SK-MEL-5 (cell line): ENCODE measurements at regions not wholly inside any gene's neighbourhood (a gene's known extent, or its start where the extent isn't known, plus 50 kb on each side); places are given as distances from the start of the nearest gene placed in this dataset.
"Not testable (repeated sequence)": the region's sequence is repeated elsewhere in the genome, so short reads cannot be mapped to it uniquely, and the experiment has no call there.

Experiments used
- DNase-seq: peaks from one replicate; pipeline ENCODE4 v3.0.0-alpha.2; 2016; ENCODE audit warnings: low read depth, low spot score
- in situ Hi-C: cut with HindIII; loops from 2 replicates; pipeline ENCODE4 v1.10.0; 2016; ENCODE audit warnings: low sequenced_read_pairs, high pct_unique_total_duplicates, low pct_unique_long_range_greater_than_20kb

DNA sequence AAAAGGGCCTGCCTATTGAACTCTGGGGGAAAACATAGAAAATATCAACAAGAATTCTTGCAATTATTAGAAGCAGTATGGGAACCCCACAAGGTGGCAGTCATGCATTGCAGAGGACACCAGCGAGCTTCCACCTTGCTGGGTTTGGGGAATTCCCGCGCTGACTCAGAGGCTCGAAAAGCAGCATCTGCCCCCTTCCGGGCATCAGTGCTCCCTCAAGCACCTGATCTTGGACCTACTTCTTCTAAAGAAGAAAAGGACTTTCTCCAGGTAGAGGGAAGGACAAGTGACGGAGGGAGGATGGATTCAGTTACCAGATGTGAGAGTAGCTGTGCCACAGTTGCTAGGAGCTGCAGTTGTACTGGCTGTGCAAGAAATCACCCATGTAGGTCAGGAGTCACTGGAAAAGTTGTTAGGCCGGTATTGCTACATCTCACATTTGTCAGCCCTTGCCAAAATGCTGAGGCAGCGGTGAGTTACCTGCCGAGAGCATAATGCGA, 415.7 kb downstream of the DIRAS2 start:
- peak; percentile 40 for DNase-seq
- in situ Hi-C loops, result not testable (repeated sequence)

- in situ Hi-C loops, DNase-seq: not testable (repeated sequence)
Observed at GRCh38 chr9:90233081-90233480, 409.5 kb downstream of the DIRAS2 start.

DNA sequence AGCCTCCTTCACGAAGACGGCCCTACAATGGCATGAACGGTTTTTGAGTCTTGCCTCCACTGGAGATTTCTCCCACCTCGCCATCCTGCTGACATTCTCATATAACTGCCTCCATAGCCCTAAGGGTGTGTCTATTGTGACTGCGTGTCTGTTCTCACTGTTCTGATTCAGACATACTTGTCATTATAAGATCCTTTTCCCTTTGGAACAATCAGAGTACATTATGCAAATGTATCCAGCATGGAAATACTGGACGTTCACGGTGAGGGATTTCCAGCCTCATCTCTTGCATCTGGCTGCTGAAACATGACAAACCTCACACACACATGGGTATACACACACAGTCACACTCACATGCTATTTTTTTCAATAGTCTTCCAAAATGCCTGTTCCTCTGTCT, 402.1 kb downstream of the DIRAS2 start:
- no peak for DNase-seq
- in situ Hi-C loops, result no loop called here

GRCh38 chr9:90245661-90246060, 397.0 kb downstream of the DIRAS2 start:
- DNase-seq, result no peak
- in situ Hi-C loops, result no loop called here

DNA sequence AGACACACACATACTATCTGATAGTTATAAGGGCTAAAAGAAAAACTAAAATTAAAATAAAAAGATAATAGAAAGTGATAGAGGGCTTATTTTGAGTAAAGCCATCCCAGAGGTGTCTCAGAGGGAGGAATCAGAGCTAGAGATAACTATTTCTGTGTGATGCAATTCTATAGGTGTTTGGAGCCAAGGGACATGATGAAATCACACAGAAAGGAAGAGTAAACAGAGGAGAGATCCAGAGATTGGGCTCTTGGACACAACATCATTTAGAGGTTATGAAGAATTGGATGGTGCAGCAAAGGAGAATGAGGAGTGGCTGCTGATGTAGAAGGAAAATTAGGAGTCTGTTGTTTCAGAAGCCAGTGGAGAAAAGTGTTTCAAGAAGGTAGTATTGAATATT, 393.5 kb downstream of the DIRAS2 start:
- in situ Hi-C loops, result no loop called here

DNA sequence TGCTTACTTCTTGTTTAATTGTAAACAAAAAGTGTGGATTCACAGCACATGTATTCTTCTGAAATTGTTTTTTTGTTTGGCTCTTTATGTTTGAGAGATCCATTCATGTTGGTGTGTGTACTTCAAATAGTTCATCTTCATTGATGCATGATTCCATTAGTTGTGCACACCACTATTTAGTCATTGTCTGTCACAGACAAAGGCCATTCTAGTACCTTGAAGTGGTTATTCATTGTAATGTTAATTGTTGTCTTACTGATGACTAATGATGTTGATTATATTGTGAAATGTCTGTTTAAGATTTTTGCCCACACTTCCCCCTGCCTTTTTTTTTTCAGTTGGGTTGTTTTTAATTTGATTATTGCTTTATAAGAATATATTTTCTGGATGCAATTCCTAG, 391.3 kb downstream of the DIRAS2 start:
- in situ Hi-C loops, result no loop called here
- no peak for DNase-seq

More for the DNA sequence above, 393.5 kb downstream of the DIRAS2 start:
- no peak for DNase-seq

- in situ Hi-C loops, result no loop called here
- no peak for DNase-seq
Observed at GRCh38 chr9:90256345-90256744, 386.3 kb downstream of the DIRAS2 start.

- no peak for DNase-seq
- in situ Hi-C loops, result no loop called here
Observed at GRCh38 chr9:90259311-90260246, 383.0 kb downstream of the DIRAS2 start.

GRCh38 chr9:90261698-90262097, 380.9 kb downstream of the DIRAS2 start:
- in situ Hi-C loops, result no loop called here
- no peak for DNase-seq

- no peak for DNase-seq
- in situ Hi-C loops, result no loop called here
Observed at GRCh38 chr9:90268613-90269012, 374.0 kb downstream of the DIRAS2 start.

DNA sequence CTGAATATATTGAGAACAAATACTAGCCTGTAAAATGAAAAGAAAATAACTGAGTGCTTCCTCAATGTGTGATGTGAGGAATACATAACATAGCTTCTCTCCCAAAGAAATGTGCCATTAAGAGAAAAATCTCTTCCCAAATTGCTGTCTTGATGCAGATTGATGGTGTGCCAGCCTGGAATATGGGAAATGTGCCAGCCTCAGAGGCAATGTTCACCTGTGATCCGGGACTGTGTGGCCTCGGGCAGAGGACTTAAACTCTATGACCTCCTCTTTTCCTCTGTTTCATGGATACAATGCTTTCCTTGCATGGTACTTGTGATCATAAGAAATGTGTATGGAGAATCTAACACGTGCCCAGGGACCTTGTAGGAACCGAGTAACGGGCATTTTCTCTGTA, 370.9 kb downstream of the DIRAS2 start:
- no peak for DNase-seq
- in situ Hi-C loops, result no loop called here

DNA sequence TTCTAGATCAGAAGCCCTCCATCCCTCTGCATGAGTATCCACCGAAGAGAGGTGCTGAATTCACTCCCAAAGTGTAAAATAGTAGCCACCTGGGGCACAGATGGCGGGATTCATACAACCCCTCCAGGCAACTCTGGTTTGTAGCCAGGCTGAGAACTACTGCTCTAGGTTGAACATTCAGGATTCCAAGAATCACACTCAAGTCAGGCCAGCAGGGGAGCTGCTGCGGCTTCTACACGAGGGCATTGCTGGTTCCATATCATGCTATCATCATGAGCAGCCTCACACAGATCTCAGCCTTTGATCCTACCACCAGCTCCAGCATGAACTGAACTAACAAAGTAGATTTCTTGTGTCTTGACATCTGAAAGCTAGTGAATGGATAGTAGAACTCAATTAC, 367.9 kb downstream of the DIRAS2 start:
- in situ Hi-C loops, result no loop called here
- no peak for DNase-seq

- DNase-seq, result no peak
- in situ Hi-C loops, result no loop called here
Observed at GRCh38 chr9:90285946-90286345, 356.7 kb downstream of the DIRAS2 start.

GRCh38 chr9:90287567-90288274, 354.9 kb downstream of the DIRAS2 start:
- in situ Hi-C loops, result no loop called here
- no peak for DNase-seq

DNA sequence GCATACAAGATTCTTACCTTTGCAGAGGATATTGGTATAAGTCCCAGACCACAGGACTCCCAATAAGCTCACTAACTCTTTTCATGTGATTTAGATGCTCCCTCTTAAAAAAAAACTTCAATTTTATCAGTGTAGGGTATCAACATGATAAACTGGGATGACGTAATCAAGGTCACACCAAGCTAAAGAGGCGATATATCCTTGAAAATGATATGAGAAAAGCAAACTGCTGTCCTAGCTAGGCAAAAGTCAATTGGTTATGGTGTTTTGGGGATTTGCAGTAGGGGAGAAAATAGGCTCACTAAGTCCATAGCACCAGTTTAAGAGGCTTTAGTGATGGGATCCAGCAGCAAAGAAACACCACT, 354.4 kb downstream of the DIRAS2 start:
- in situ Hi-C loops, result no loop called here
- no peak for DNase-seq

- peak; percentile 20 for DNase-seq
- in situ Hi-C loops, result no loop called here
Observed at GRCh38 chr9:90290716-90291485, 351.7 kb downstream of the DIRAS2 start.

- in situ Hi-C loops, result no loop called here
- no peak for DNase-seq
Observed at GRCh38 chr9:90296539-90296938, 346.1 kb downstream of the DIRAS2 start.

DNA sequence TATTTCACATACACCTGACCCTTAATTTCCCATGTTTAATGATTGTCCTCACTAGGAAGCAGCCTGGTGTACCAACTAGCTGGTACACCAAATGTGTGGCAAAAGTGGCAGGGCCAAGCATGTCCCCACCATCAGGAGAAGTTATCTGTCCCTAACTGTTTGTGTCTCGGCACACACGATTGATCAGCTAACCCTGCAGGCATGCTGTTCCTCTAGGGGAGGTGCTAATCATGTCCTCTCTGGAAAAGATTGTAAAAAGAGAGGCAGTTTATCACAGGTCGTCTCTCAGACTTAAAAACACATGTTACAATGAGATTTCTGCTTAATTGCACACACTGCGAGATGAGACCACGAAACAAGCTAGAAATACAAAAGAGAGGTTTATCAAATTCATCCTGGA, 342.7 kb downstream of the DIRAS2 start:
- in situ Hi-C loops, result no loop called here

More for the DNA sequence above, 342.7 kb downstream of the DIRAS2 start:
- no peak for DNase-seq
